Osteocyte (in vitro differentiated cells): ENCODE measurements at regions not wholly inside any gene's neighbourhood (a gene's known extent, or its start where the extent isn't known, plus 50 kb on each side); places are given as distances from the start of the nearest gene placed in this dataset.

Experiments
- DNase-seq: peaks from one replicate; pipeline ENCODE4 v3.0.0; 2021; ENCODE audit warnings: mixed read lengths; ENCODE audit not compliant: unreplicated experiment; ENCODE audit errors: extremely low spot score
- H3K27ac Mint-ChIP-seq: one replicate; pipeline ENCODE4 v1.8.0; 2021; ENCODE audit warnings: mild to moderate bottlenecking, mixed read lengths; ENCODE audit not compliant: unreplicated experiment
- H3K27me3 Mint-ChIP-seq: one replicate; pipeline ENCODE4 v1.8.0; 2021; ENCODE audit warnings: mixed read lengths; ENCODE audit not compliant: unreplicated experiment
- H3K36me3 Mint-ChIP-seq: one replicate; pipeline ENCODE4 v1.8.0; 2021; ENCODE audit warnings: mixed read lengths; ENCODE audit not compliant: unreplicated experiment
- H3K4me1 Mint-ChIP-seq: one replicate; pipeline ENCODE4 v1.8.0; 2021; ENCODE audit warnings: mixed read lengths; ENCODE audit not compliant: unreplicated experiment
- H3K4me3 Mint-ChIP-seq: one replicate; pipeline ENCODE4 v1.8.0; 2021; ENCODE audit warnings: mild to moderate bottlenecking, moderate library complexity, mixed read lengths; ENCODE audit not compliant: unreplicated experiment
- H3K9me3 Mint-ChIP-seq: one replicate; pipeline ENCODE4 v1.8.0; 2021; ENCODE audit warnings: mixed read lengths; ENCODE audit not compliant: unreplicated experiment
- CTCF ChIP-seq: fragments of 200-600 bp; sonication (generic); IDR thresholded peaks from 2 replicates; pipeline ENCODE4 v1.5.0; 2021; ENCODE audit warnings: antibody characterized with exemption, mild to moderate bottlenecking, moderate library complexity

GRCh38 chr20:51223183-51223720 lies 200.3 kb upstream of the KCNG1 start:
- H3K36me3 Mint-ChIP-seq, result no peaks in the 10 kb centered on the region
- peaks cover 3% of the 10 kb centered on the region for H3K9me3 Mint-ChIP-seq
- H3K27me3 Mint-ChIP-seq, result peaks cover 18% of the 10 kb centered on the region
- no peak overlapping the region for H3K4me3 Mint-ChIP-seq
- DNase-seq, result no peak
- H3K27ac Mint-ChIP-seq, result no peak overlapping the region
- peaks cover 16% of the 10 kb centered on the region for H3K4me1 Mint-ChIP-seq
- TF ChIP-seq CTCF, result no peak

- Mint-ChIP-seq H3K36me3 (no peaks in the 10 kb centered on the region), H3K27ac (peak overlapping the region; percentile 92), H3K4me3 (peak overlapping the region; percentile 66), H3K9me3 (peaks cover 3% of the 10 kb centered on the region), H3K4me1 (peaks cover 16% of the 10 kb centered on the region), H3K27me3 (peaks cover 23% of the 10 kb centered on the region)
- peak; percentile 86 for DNase-seq
- TF ChIP-seq CTCF, result no peak
Measured at GRCh38 chr20:51221791-51222408, 199.0 kb upstream of the KCNG1 start.

GRCh38 chr20:51221103-51221502 lies 198.2 kb upstream of the KCNG1 start:
- peaks cover 16% of the 10 kb centered on the region for H3K4me1 Mint-ChIP-seq
- peak overlapping the region; percentile 92 for H3K27ac Mint-ChIP-seq

GRCh38 chr20:51220293-51220706 lies 197.4 kb upstream of the KCNG1 start:
- peaks cover 20% of the 10 kb centered on the region for H3K4me1 Mint-ChIP-seq
- no peaks in the 10 kb centered on the region for H3K36me3 Mint-ChIP-seq
- H3K9me3 Mint-ChIP-seq, result peaks cover 3% of the 10 kb centered on the region
- DNase-seq, result no peak
- TF ChIP-seq CTCF, result peak; percentile 76
- H3K27me3 Mint-ChIP-seq, result peaks cover 36% of the 10 kb centered on the region
- no peak overlapping the region for H3K27ac Mint-ChIP-seq
- H3K4me3 Mint-ChIP-seq, result no peak overlapping the region

More at GRCh38 chr20:51221103-51221502, 198.2 kb upstream of the KCNG1 start:
- TF ChIP-seq CTCF, result no peak
- peak overlapping the region; percentile 5 for H3K4me3 Mint-ChIP-seq
- no peak for DNase-seq
- H3K9me3 Mint-ChIP-seq, result peaks cover 3% of the 10 kb centered on the region
- no peaks in the 10 kb centered on the region for H3K36me3 Mint-ChIP-seq
- peaks cover 31% of the 10 kb centered on the region for H3K27me3 Mint-ChIP-seq

- Mint-ChIP-seq H3K27ac (no peak overlapping the region), H3K9me3 (peaks cover 1% of the 10 kb centered on the region), H3K36me3 (no peaks in the 10 kb centered on the region), H3K4me1 (peaks cover 20% of the 10 kb centered on the region), H3K27me3 (peaks cover 42% of the 10 kb centered on the region), H3K4me3 (no peak overlapping the region)
- DNase-seq, result no peak
- no peak for TF ChIP-seq CTCF
Measured at GRCh38 chr20:51219544-51219943, 196.6 kb upstream of the KCNG1 start.
